ENCODE measurements at regions not wholly inside any gene's neighbourhood (a gene's known extent, or its start where the extent isn't known, plus 50 kb on each side); places are given as distances from the start of the nearest gene placed in this dataset.

- no peak for DNase-seq
- Histone ChIP-seq H3K9me3 (peaks cover 0 to 11% (median 8%) of the 10 kb centered on the region in 4 donors), H3K27me3 (no peaks in the 10 kb centered on the region), H3K36me3 (no peaks in the 10 kb centered on the region), H3K27ac (no peak overlapping the region), H3K4me1 (peaks cover 0 to 4% (median 0%) of the 10 kb centered on the region in 4 donors), H3K4me3 (no peak overlapping the region)
- TF ChIP-seq POLR2AphosphoS5 (IDR thresholded peaks at IDR 0.05) (no peak), EP300 (IDR thresholded peaks at IDR 0.05) (no peak), POLR2A (IDR thresholded peaks at IDR 0.05) (no peak)
- TF ChIP-seq, protein P1, sequence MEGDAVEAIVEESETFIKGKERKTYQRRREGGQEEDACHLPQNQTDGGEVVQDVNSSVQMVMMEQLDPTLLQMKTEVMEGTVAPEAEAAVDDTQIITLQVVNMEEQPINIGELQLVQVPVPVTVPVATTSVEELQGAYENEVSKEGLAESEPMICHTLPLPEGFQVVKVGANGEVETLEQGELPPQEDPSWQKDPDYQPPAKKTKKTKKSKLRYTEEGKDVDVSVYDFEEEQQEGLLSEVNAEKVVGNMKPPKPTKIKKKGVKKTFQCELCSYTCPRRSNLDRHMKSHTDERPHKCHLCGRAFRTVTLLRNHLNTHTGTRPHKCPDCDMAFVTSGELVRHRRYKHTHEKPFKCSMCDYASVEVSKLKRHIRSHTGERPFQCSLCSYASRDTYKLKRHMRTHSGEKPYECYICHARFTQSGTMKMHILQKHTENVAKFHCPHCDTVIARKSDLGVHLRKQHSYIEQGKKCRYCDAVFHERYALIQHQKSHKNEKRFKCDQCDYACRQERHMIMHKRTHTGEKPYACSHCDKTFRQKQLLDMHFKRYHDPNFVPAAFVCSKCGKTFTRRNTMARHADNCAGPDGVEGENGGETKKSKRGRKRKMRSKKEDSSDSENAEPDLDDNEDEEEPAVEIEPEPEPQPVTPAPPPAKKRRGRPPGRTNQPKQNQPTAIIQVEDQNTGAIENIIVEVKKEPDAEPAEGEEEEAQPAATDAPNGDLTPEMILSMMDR (IDR thresholded peaks at IDR 0.05) = no peak
- intact Hi-C loops (cut with DNase I; ENCODE audit: low total_unique reads) = no loop called here
Measured at GRCh38 chr2:180225118-180225517, 218.0 kb upstream of the CWC22 start.

- Histone ChIP-seq H3K27me3 (no peaks in the 10 kb centered on the region), H3K9me3 (peaks cover 0 to 15% (median 10%) of the 10 kb centered on the region in 4 donors), H3K27ac (no peak overlapping the region), H3K4me3 (no peak overlapping the region), H3K36me3 (no peaks in the 10 kb centered on the region), H3K4me1 (peaks cover 0 to 4% (median 0%) of the 10 kb centered on the region in 4 donors)
- 48 to 55% (median 52%) methylated on average over 1 of the region's 1 CpG for WGBS, 5 donors
- DNase-seq = peak in 1 of 2 donors; percentile 20
- intact Hi-C loops (cut with DNase I; ENCODE audit: low total_unique reads) = no loop called here
- TF ChIP-seq POLR2AphosphoS5 (IDR thresholded peaks at IDR 0.05) = peak in 1 of 3 donors; percentile 51
- TF ChIP-seq EP300 (IDR thresholded peaks at IDR 0.05) = no peak
Measured at GRCh38 chr2:180222644-180223043, 215.5 kb upstream of the CWC22 start.

- H3K4me1 ChIP-seq = peaks cover 0 to 4% (median 0%) of the 10 kb centered on the region in 4 donors
- intact Hi-C loops (cut with DNase I; ENCODE audit: low total_unique reads) = no loop called here
- no peak overlapping the region for H3K4me3 ChIP-seq
- no peak overlapping the region for H3K27ac ChIP-seq
- no peaks in the 10 kb centered on the region for H3K27me3 ChIP-seq
- peak in 1 of 2 donors; percentile 8 for DNase-seq
- TF ChIP-seq EP300 (IDR thresholded peaks at IDR 0.05) (no peak), POLR2AphosphoS5 (IDR thresholded peaks at IDR 0.05) (no peak), POLR2A (IDR thresholded peaks at IDR 0.05) (no peak)
- TF ChIP-seq, protein P1 (IDR thresholded peaks at IDR 0.05) = no peak
- 59 to 79% (median 64%) methylated on average over 1 of the region's 1 CpG for WGBS, 5 donors
- no peaks in the 10 kb centered on the region for H3K36me3 ChIP-seq
- peaks cover 0 to 9% (median 3%) of the 10 kb centered on the region in 4 donors for H3K9me3 ChIP-seq
Measured at GRCh38 chr2:180219491-180219890, 212.4 kb upstream of the CWC22 start.

GRCh38 chr2:180208841-180209240 is 201.7 kb upstream of the CWC22 start:
- H3K9me3 ChIP-seq = no peaks in the 10 kb centered on the region
- no peak overlapping the region for H3K4me3 ChIP-seq
- H3K27me3 ChIP-seq = no peaks in the 10 kb centered on the region
- TF ChIP-seq POLR2AphosphoS5 (IDR thresholded peaks at IDR 0.05) (no peak), POLR2A (IDR thresholded peaks at IDR 0.05) (no peak), EP300 (IDR thresholded peaks at IDR 0.05) (no peak)
- TF ChIP-seq, protein P1 (IDR thresholded peaks at IDR 0.05) = no peak
- intact Hi-C loops (cut with DNase I; ENCODE audit: low total_unique reads) = no loop called here
- no peak overlapping the region for H3K27ac ChIP-seq
- WGBS, 5 donors = 45 to 56% (median 53%) methylated on average over 2 of the region's 2 CpGs
- H3K36me3 ChIP-seq = no peaks in the 10 kb centered on the region
- H3K4me1 ChIP-seq = no peaks in the 10 kb centered on the region
- no peak for DNase-seq

DNA sequence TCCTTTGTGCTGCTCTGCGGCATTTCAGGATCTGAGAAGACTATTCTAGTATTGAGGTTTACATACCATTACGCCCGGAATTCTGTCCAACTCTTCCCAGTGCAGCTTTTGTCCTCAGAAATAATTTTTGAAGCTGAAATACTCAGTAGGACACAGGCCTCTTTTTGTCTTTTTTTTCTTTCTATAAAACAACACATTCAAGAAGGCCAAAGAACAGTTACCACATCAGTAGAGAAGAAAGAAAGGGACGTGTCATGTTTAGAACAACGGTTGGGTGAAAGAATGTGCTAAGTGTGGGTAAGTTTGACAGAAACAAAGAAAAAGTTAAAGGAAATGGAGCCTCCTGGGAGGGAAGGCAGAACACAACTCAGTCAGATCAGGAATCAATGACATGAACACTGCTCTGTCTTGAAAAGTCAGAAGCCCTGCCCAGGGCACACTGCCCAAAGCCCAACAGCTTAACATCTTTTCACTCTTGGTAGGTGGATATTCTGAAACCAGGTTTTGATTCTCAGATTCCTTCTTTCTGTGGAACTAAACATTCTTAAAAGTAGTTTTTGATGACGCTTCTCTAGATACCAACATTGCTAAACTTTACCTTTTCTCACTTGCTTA is 198.6 kb upstream of the CWC22 start:
- no peak for DNase-seq
- no peaks in the 10 kb centered on the region for H3K36me3 ChIP-seq
- TF ChIP-seq, protein P1 (IDR thresholded peaks at IDR 0.05) = no peak
- no peak for TF ChIP-seq POLR2A (IDR thresholded peaks at IDR 0.05)
- TF ChIP-seq EP300 (IDR thresholded peaks at IDR 0.05) = no peak
- no peak for TF ChIP-seq POLR2AphosphoS5 (IDR thresholded peaks at IDR 0.05)
- no peaks in the 10 kb centered on the region for H3K27me3 ChIP-seq
- no peaks in the 10 kb centered on the region for H3K9me3 ChIP-seq
- H3K4me1 ChIP-seq = peaks cover 0 to 6% (median 0%) of the 10 kb centered on the region in 4 donors
- 76 to 81% (median 78%) methylated on average over 6 of the region's 6 CpGs for WGBS, 5 donors
- H3K4me3 ChIP-seq = no peak overlapping the region
- H3K27ac ChIP-seq = no peak overlapping the region
- intact Hi-C loops (cut with DNase I; ENCODE audit: low total_unique reads) = no loop called here
